PC-9 (cell line): ENCODE measurements at regions not wholly inside any gene's neighbourhood (a gene's known extent, or its start where the extent isn't known, plus 50 kb on each side); places are given as distances from the start of the nearest gene placed in this dataset.

Experiments used
- BruUV-seq: library from RNA; stranded (reverse); fragments of 400-500 nt; replicated peaks from 2 replicates; lab custom pipeline; 2021; lab: Mats Ljungman, UMichigan
- CTCF ChIA-PET: fragments of 300-600 bp; sonication (Branson Sonifier 250); formaldehyde crosslinking; loops from one replicate; lab custom pipeline; 2022; ENCODE audit warnings: antibody characterized with exemption; lab: Charles Lee
- POLR2A ChIA-PET: fragments of 300-600 bp; sonication (Branson Sonifier 250); formaldehyde crosslinking; loops from one replicate; lab custom pipeline; 2022; ENCODE audit warnings: antibody characterized with exemption; ENCODE audit not compliant: unreplicated experiment; lab: Charles Lee
- DNase-seq, 2 experiments: peaks; one replicate each; pipeline versions ENCODE4 v3.0.0 to v3.0.0-alpha.2; 2015 to 2022; ENCODE audit warnings: mixed read lengths in 1 of 2
- H2AFZ ChIP-seq: fragments of 200-600 bp; sonication (generic); 2 replicates; pipeline ENCODE4 v1.8.1; 2017; ENCODE audit warnings: antibody characterized with exemption
- H3F3A ChIP-seq: fragments of 200-600 bp; sonication (generic); 2 replicates; pipeline ENCODE4 v1.8.1; 2017; ENCODE audit warnings: antibody characterized with exemption, mild to moderate bottlenecking, low read depth; ENCODE audit not compliant: insufficient read depth
- H3K27ac ChIP-seq: fragments of 200-600 bp; sonication (generic); 2 replicates; pipeline ENCODE4 v1.6.1; 2016; ENCODE audit warnings: mixed run types
- H3K27me3 ChIP-seq: fragments of 200-600 bp; sonication (generic); 2 replicates; pipeline ENCODE4 v1.6.1; 2016; ENCODE audit warnings: low read depth, mixed run types; ENCODE audit not compliant: insufficient read depth
- H3K36me3 ChIP-seq: fragments of 200-600 bp; sonication (generic); 2 replicates; pipeline ENCODE4 v1.6.1; 2016; ENCODE audit warnings: low read depth, mixed run types
- H3K4me1 ChIP-seq: fragments of 200-600 bp; sonication (generic); replicated peaks from 2 replicates; pipeline ENCODE4 v1.6.1; 2016; ENCODE audit warnings: mixed run types; ENCODE audit not compliant: insufficient read depth
- H3K4me2 ChIP-seq: fragments of 200-600 bp; sonication (generic); 2 replicates; pipeline ENCODE4 v1.6.1; 2017; ENCODE audit warnings: mixed run types
- H3K4me3 ChIP-seq: fragments of 200-600 bp; sonication (generic); 2 replicates; pipeline ENCODE4 v1.6.1; 2016; ENCODE audit warnings: mixed run types
- H3K79me2 ChIP-seq: fragments of 200-600 bp; sonication (generic); 2 replicates; pipeline ENCODE4 v1.6.1; 2017; ENCODE audit warnings: low read depth, mixed run types
- H3K9me2 ChIP-seq: fragments of 200-600 bp; sonication (generic); 2 replicates; pipeline ENCODE4 v1.8.1; 2017; ENCODE audit warnings: mild to moderate bottlenecking; ENCODE audit not compliant: insufficient read depth
- H3K9me3 ChIP-seq: fragments of 200-600 bp; sonication (generic); 2 replicates; pipeline ENCODE4 v1.8.1; 2016; ENCODE audit warnings: low read depth; ENCODE audit not compliant: insufficient read depth
- H4K20me1 ChIP-seq: fragments of 200-600 bp; sonication (generic); 2 replicates; pipeline ENCODE4 v1.8.1; 2017; ENCODE audit not compliant: insufficient read depth
- EZH2 ChIP-seq: fragments of 200-600 bp; sonication (generic); IDR thresholded peaks from 2 replicates; pipeline ENCODE4 v1.8.0; 2017; ENCODE audit warnings: antibody characterized with exemption, low read depth
- intact Hi-C: fragments of 100-400 bp; cut with micrococcal nuclease; formaldehyde crosslinking; loops from one replicate; pipeline ENCODE4 v1.10.0; 2022; ENCODE audit not compliant: unreplicated experiment
- TF ChIP-seq, protein P1 (sequence below): fragments of 200-600 bp; sonication (generic); conservative IDR thresholded peaks from 2 replicates; pipeline ENCODE4 v1.6.1; 2017; ENCODE audit warnings: mixed run types, antibody characterized with exemption, mild to moderate bottlenecking, moderate library complexity

DNA sequence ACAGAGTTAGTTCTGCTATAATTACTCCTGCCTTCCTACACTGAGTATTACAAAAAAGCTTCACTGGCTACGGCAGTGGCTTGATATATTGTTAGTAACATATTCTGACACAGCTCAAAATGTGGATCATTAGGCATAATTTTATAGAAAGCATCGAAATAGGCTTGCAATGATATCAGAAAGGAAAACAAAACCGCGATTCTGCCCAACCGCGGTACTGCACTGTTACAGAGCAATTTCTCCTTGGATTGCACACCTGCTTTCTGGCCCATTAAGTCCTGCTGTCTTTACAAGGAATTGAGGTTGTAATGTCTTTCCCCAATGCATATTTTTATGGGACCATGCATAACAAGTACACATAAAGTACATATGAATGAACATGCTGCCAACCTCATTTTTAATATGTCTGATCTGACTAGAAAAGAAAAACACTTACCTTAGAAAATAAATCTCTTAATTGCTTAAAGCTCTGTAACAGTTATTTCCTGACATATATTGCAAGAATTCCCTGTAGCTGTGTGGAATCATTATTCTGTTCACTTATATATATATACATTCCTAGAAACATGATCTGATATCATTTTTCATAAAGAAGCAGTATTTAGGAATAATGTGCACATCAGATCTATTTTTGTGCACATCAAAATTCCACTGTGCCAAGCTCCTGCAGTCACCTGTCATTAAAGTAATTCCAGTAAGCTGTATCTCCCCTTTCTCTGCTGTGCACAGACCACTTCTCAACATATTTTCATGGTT, 763.9 kb downstream of the HACE1 start:
- DNase-seq = no peak
- Histone ChIP-seq H2AFZ (no peak overlapping the region), H3F3A (no peaks in the 10 kb centered on the region), H3K79me2 (no peaks in the 10 kb centered on the region), H3K27me3 (no peaks in the 10 kb centered on the region), H3K9me2 (0 out of 2 replicates have a peak, but pooled peaks cover 3% of the 10 kb centered on the region), H3K4me3 (no peak overlapping the region), H3K27ac (no peak overlapping the region), H4K20me1 (no peaks in the 10 kb centered on the region), H3K4me2 (no peak overlapping the region), H3K9me3 (no peaks in the 10 kb centered on the region), H3K4me1 (no peaks in the 10 kb centered on the region), H3K36me3 (no peaks in the 10 kb centered on the region)
- POLR2A ChIA-PET = no interaction called here
- no peak for TF ChIP-seq EZH2
- TF ChIP-seq, protein P1, sequence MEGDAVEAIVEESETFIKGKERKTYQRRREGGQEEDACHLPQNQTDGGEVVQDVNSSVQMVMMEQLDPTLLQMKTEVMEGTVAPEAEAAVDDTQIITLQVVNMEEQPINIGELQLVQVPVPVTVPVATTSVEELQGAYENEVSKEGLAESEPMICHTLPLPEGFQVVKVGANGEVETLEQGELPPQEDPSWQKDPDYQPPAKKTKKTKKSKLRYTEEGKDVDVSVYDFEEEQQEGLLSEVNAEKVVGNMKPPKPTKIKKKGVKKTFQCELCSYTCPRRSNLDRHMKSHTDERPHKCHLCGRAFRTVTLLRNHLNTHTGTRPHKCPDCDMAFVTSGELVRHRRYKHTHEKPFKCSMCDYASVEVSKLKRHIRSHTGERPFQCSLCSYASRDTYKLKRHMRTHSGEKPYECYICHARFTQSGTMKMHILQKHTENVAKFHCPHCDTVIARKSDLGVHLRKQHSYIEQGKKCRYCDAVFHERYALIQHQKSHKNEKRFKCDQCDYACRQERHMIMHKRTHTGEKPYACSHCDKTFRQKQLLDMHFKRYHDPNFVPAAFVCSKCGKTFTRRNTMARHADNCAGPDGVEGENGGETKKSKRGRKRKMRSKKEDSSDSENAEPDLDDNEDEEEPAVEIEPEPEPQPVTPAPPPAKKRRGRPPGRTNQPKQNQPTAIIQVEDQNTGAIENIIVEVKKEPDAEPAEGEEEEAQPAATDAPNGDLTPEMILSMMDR = no peak
- intact Hi-C loops = no loop called here
- no TSS peak for BruUV-seq
- CTCF ChIA-PET = no interaction called here

DNA sequence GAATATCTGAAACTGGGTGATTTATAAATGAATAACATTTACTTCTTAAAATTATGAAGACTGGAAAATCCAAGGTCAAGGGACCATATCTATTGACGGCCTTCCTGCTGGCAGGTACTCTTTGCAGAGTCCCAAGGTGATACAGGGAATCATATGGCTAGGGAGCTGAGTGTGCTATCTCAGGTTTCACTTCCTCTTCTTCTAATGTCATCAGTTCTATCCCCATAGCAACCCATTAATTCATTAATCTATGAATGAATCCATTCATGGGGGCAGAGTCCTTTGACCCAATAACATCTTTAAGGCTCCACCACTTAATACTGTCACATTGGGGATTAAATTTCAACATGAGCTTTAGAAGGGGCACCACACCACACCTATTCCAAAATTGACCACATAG, 772.0 kb downstream of the HACE1 start:
- H3K9me2 ChIP-seq = no peaks in the 10 kb centered on the region
- no peaks in the 10 kb centered on the region for H3K79me2 ChIP-seq
- H3F3A ChIP-seq = no peaks in the 10 kb centered on the region
- no peak for DNase-seq
- no peaks in the 10 kb centered on the region for H3K36me3 ChIP-seq
- no peak overlapping the region for H3K4me3 ChIP-seq
- BruUV-seq = no TSS peak
- POLR2A ChIA-PET = no interaction called here
- CTCF ChIA-PET = no interaction called here
- no peaks in the 10 kb centered on the region for H4K20me1 ChIP-seq
- H3K9me3 ChIP-seq = no peaks in the 10 kb centered on the region; the same call in 1 of the 2 replicates
- H2AFZ ChIP-seq = no peak overlapping the region
- intact Hi-C loops = no loop called here
- no peak overlapping the region for H3K27ac ChIP-seq
- no peak overlapping the region for H3K4me2 ChIP-seq
- no peaks in the 10 kb centered on the region for H3K27me3 ChIP-seq
- TF ChIP-seq, protein P1 = no peak
- TF ChIP-seq EZH2 = no peak
- H3K4me1 ChIP-seq = no peaks in the 10 kb centered on the region

DNA sequence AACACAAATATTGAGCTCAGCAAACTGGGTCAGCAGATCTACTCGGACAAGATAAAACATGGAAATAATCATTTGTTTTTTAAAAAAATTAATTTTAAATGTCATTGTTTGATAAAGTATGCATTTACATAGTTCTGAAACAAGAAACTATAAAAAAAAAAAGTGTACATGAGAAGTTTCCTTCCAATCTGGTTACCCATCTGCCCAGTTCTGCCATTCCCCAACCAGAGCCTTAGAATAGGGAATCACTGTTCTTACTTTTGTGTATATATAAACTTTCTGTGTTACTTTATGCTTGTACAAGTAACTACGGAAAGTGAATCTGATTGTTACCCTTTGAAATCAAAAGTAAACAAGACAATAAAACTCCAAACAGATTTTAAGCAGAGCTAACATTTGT, 791.4 kb downstream of the HACE1 start:
- no peak for TF ChIP-seq EZH2
- TF ChIP-seq, protein P1 = no peak
- Histone ChIP-seq H4K20me1 (no peaks in the 10 kb centered on the region), H3K27ac (no peak overlapping the region), H3K79me2 (no peaks in the 10 kb centered on the region), H3K4me2 (no peak overlapping the region), H3K4me3 (no peak overlapping the region), H3K9me3 (no peaks in the 10 kb centered on the region), H3F3A (no peaks in the 10 kb centered on the region), H2AFZ (no peak overlapping the region), H3K9me2 (no peaks in the 10 kb centered on the region), H3K4me1 (no peaks in the 10 kb centered on the region), H3K36me3 (no peaks in the 10 kb centered on the region), H3K27me3 (no peaks in the 10 kb centered on the region)
- CTCF ChIA-PET = no interaction called here
- no peak for DNase-seq
- no TSS peak for BruUV-seq
- intact Hi-C loops = no loop called here
- POLR2A ChIA-PET = no interaction called here
